GM12878 (cell line): ENCODE measurements at regions not wholly inside any gene's neighbourhood (a gene's known extent, or its start where the extent isn't known, plus 50 kb on each side); places are given as distances from the start of the nearest gene placed in this dataset.

Experiments used
- ATAC-seq: fragments of 200-7000 bp; cut with Tn5 transposase; 3 replicates; pipeline ENCODE4 v1.9.1; 2020; ENCODE audit warnings: mild to moderate bottlenecking, moderate library complexity
- BruUV-seq: library from RNA; stranded (reverse); fragments of 400-500 nt; replicated peaks from 2 replicates; lab custom pipeline; 2021; lab: Mats Ljungman, UMichigan
- CTCF ChIA-PET: fragments of 300-600 bp; sonication (Branson Sonifier 250); formaldehyde crosslinking; extraction: SDS; loops from one replicate; lab custom pipeline; 2021; ENCODE audit warnings: inconsistent platforms; lab: Yijun Ruan, JAX
- POLR2A ChIA-PET: fragments of 350-600 bp; formaldehyde crosslinking; extraction: SDS; loops from one replicate; lab custom pipeline; 2021; ENCODE audit warnings: inconsistent platforms; lab: Charles Lee
- RAD21 ChIA-PET: fragments of 300-600 bp; sonication (Branson Sonifier 250); formaldehyde crosslinking; loops from one replicate; lab custom pipeline; 2023; ENCODE audit warnings: antibody characterized with exemption; ENCODE audit not compliant: unreplicated experiment; lab: Charles Lee
- SMC1A ChIA-PET: fragments of 300-600 bp; sonication (Branson Sonifier 250); formaldehyde crosslinking; loops from one replicate; lab custom pipeline; 2023; ENCODE audit not compliant: unreplicated experiment, uncharacterized antibody; lab: Charles Lee
- DNase-seq: peaks from one replicate; pipeline ENCODE4 v3.0.0-alpha.2; 2011; ENCODE audit warnings: low read depth, low spot score
- FAIRE-seq: peaks from 3 replicates; lab custom pipeline; 2011; peaks lifted over from hg19 to GRCh38; lab: Jason Lieb, UNC
- H2AFZ ChIP-seq: 2 replicates; pipeline ENCODE4 v1.6.0; 2011; ENCODE audit warnings: low read depth, low read length, control low read depth; ENCODE audit not compliant: control insufficient read depth
- H3K27ac ChIP-seq: 2 replicates; pipeline ENCODE4 v1.5.1; 2011; ENCODE audit warnings: control low read depth; ENCODE audit not compliant: control insufficient read depth, insufficient read depth
- H3K27me3 ChIP-seq, 2 experiments: replicated peaks in 1 of 2; 2 replicates each; pipeline versions ENCODE4 v1.6.0 to v1.6.1; 2011; ENCODE audit warnings: low read length in 1 of 2; ENCODE audit not compliant: control insufficient read depth in 2 of 2, insufficient read depth in 2 of 2
- H3K36me3 ChIP-seq, 2 experiments: 2 replicates each; pipeline ENCODE4 v1.5.1; 2011; ENCODE audit warnings: low read length in 1 of 2; ENCODE audit not compliant: control insufficient read depth in 2 of 2, insufficient read depth in 2 of 2
- H3K4me1 ChIP-seq: 2 replicates; pipeline ENCODE4 v1.6.1; 2011; ENCODE audit warnings: mild to moderate bottlenecking, low read length, moderate library complexity, mixed read lengths; ENCODE audit not compliant: control insufficient read depth, insufficient read depth
- H3K4me2 ChIP-seq: 2 replicates; pipeline ENCODE4 v1.6.0; 2011; ENCODE audit warnings: control low read depth; ENCODE audit not compliant: control insufficient read depth, insufficient read depth
- H3K4me3 ChIP-seq: fragments of 200-600 bp; sonication (generic); 2 replicates; pipeline ENCODE4 v1.5.1; 2016
- H3K79me2 ChIP-seq: 2 replicates; pipeline ENCODE4 v1.6.0; 2011; ENCODE audit warnings: low read length; ENCODE audit not compliant: control insufficient read depth, insufficient read depth
- H3K9ac ChIP-seq: 2 replicates; pipeline ENCODE4 v1.8.0; 2011; ENCODE audit warnings: low read length, control low read depth, mixed read lengths; ENCODE audit not compliant: control insufficient read depth, insufficient read depth
- H3K9me3 ChIP-seq: replicated peaks from 3 replicates; pipeline ENCODE4 v1.5.1; 2011; ENCODE audit warnings: mild to moderate bottlenecking, low read length; ENCODE audit not compliant: control insufficient read depth, insufficient read depth
- H4K20me1 ChIP-seq: 2 replicates; pipeline ENCODE4 v1.6.0; 2011; ENCODE audit not compliant: control insufficient read depth, insufficient read depth
- CTCF ChIP-seq, 3 experiments: IDR thresholded peaks in 2 of 3; conservative IDR thresholded peaks in 1 of 3; 2 replicates each; pipeline ENCODE4 v1.5.1; 2011; ENCODE audit warnings: low read depth in 3 of 3, low read length in 3 of 3, mild to moderate bottlenecking in 3 of 3, control low read depth in 2 of 3, moderate library complexity in 2 of 3, inconsistent platforms in 1 of 3, mixed read lengths in 1 of 3; ENCODE audit not compliant: control insufficient read depth in 2 of 3, insufficient read depth in 1 of 3; ENCODE audit errors: extremely low read depth in 1 of 3
- CUX1 ChIP-seq: IDR thresholded peaks from 2 replicates; pipeline ENCODE4 v1.6.1; 2012; ENCODE audit warnings: improper control_type of control experiment, low read depth, low read length; ENCODE audit not compliant: insufficient replicate concordance
- E2F8 ChIP-seq: fragments of 450-650 bp; IDR thresholded peaks from 2 replicates; pipeline ENCODE4 v1.6.1; 2018; ENCODE audit warnings: mild to moderate bottlenecking, low read depth, moderate library complexity; ENCODE audit not compliant: partially characterized antibody
- HCFC1 ChIP-seq: fragments of 150-350 bp; IDR thresholded peaks from 2 replicates; pipeline ENCODE4 v1.6.1; 2014; ENCODE audit warnings: low read length
- LARP7 ChIP-seq: fragments of 450-650 bp; IDR thresholded peaks from 2 replicates; pipeline ENCODE4 v1.6.1; 2017; ENCODE audit warnings: mild to moderate bottlenecking
- NFYB ChIP-seq: IDR thresholded peaks from 2 replicates; pipeline ENCODE4 v1.6.1; 2011; ENCODE audit warnings: low read depth, mild to moderate bottlenecking, low read length, improper control_type of control experiment, moderate library complexity; ENCODE audit not compliant: insufficient read depth
- SIX5 ChIP-seq: IDR thresholded peaks from 2 replicates; pipeline ENCODE4 v1.6.1; 2011; ENCODE audit warnings: mild to moderate bottlenecking, low read depth, low read length, moderate library complexity; ENCODE audit not compliant: severe bottlenecking
- ZBTB33 ChIP-seq: fragments of 450-650 bp; IDR thresholded peaks from 2 replicates; pipeline ENCODE4 v1.6.1; 2017; ENCODE audit warnings: mild to moderate bottlenecking
- ZNF217 ChIP-seq: fragments of 450-650 bp; IDR thresholded peaks from 2 replicates; pipeline ENCODE4 v1.6.1; 2017; ENCODE audit warnings: antibody characterized with exemption, mild to moderate bottlenecking
- ZNF24 ChIP-seq: fragments of 450-650 bp; IDR thresholded peaks from 2 replicates; pipeline ENCODE4 v1.6.1; 2017; ENCODE audit warnings: antibody characterized with exemption, mild to moderate bottlenecking
- WGBS: methylation state at CpG from one replicate; pipeline ENCODE4 v1.1.6; 2016; ENCODE audit warnings: low lambda C conversion rate; ENCODE audit not compliant: insufficient replicate concordance, insufficient coverage; ENCODE audit errors: missing lambda C conversion rate; 5-methylcytosine and 5-hydroxymethylcytosine counted together
- in situ Hi-C: fragments of 300-500 bp; cut with MboI; formaldehyde crosslinking; loops from 9 replicates; pipeline ENCODE4 v1.14.3; 2018; ENCODE audit warnings: mixed read lengths
- intact Hi-C: fragments of 100-400 bp; cut with micrococcal nuclease; formaldehyde crosslinking; loops from one replicate; pipeline ENCODE4 v1.14.2; 2022; ENCODE audit not compliant: unreplicated experiment

- FAIRE-seq = no peak
- CTCF ChIA-PET = interaction anchor here (1.6 kb wide), 1 partner anchor 11 kb away, joined by 3 read pairs; no protein-coding TSS in a partner anchor
- 95% methylated on average over 1 of the region's 1 CpG for WGBS
- Histone ChIP-seq H2AFZ (no peak overlapping the region), H4K20me1 (no peaks in the 10 kb centered on the region), H3K9ac (no peak overlapping the region), H3K4me1 (no peaks in the 10 kb centered on the region), H3K9me3 (peaks cover under 1% of the 10 kb centered on the region; the same call in 1 of the 3 replicates), H3K4me3 (no peak overlapping the region), H3K27ac (no peak overlapping the region), H3K79me2 (no peaks in the 10 kb centered on the region), H3K4me2 (no peak overlapping the region), H3K27me3 (no peaks in the 10 kb centered on the region), H3K36me3 (no peaks in the 10 kb centered on the region)
- BruUV-seq = no TSS peak
- ATAC-seq = no peak
- in situ Hi-C loops (no loop called here), intact Hi-C loops (no loop called here)
- POLR2A ChIA-PET = interaction anchor here (0.6 kb wide), 1 partner anchor 27 kb away, joined by 7 read pairs; no protein-coding TSS in a partner anchor
- DNase-seq = no peak
- RAD21 ChIA-PET = no interaction called here
- SMC1A ChIA-PET = interaction anchor here (1.3 kb wide), 1 partner anchor 446 kb away, joined by 3 read pairs; no protein-coding TSS in a partner anchor
- TF ChIP-seq SIX5 (no peak), LARP7 (no peak), E2F8 (no peak), NFYB (no peak), ZNF24 (no peak), CUX1 (no peak), ZBTB33 (no peak), HCFC1 (no peak), CTCF (IDR thresholded peaks at IDR 0.05 in 2 of 3, conservative IDR thresholded peaks at IDR 0.05 in 1 of 3; ENCODE audit: control insufficient read depth in 2 of 3, extremely low read depth in 1 of 3, insufficient read depth in 1 of 3, low read depth in 3 of 3, low read length in 3 of 3) (no peak), ZNF217 (no peak)
Measured at GRCh38 chr2:138423745-138424144, 77.8 kb upstream of the SPOPL start.
